IPS-20b (cell line): ENCODE measurements at regions not wholly inside any gene's neighbourhood (a gene's known extent, or its start where the extent isn't known, plus 50 kb on each side); places are given as distances from the start of the nearest gene placed in this dataset.

ENCODE experiments used
- H3K27ac ChIP-seq: one replicate; pipeline ENCODE4 v1.5.1; 2013; ENCODE audit warnings: low read length
- H3K27me3 ChIP-seq: 2 replicates; pipeline ENCODE4 v1.6.1; 2013; ENCODE audit warnings: mild to moderate bottlenecking, low read length, inconsistent platforms; ENCODE audit not compliant: insufficient read depth
- H3K36me3 ChIP-seq: 2 replicates; pipeline ENCODE4 v1.6.1; 2013; ENCODE audit warnings: low read depth, mild to moderate bottlenecking, inconsistent platforms, low read length, moderate library complexity; ENCODE audit not compliant: insufficient read depth
- H3K4me1 ChIP-seq: 2 replicates; pipeline ENCODE4 v1.6.1; 2013; ENCODE audit warnings: mild to moderate bottlenecking, control low read depth, inconsistent platforms, low read length, moderate library complexity; ENCODE audit not compliant: insufficient read depth
- H3K4me3 ChIP-seq: 2 replicates; pipeline ENCODE4 v1.5.1; 2013; ENCODE audit warnings: mild to moderate bottlenecking, low read length, inconsistent platforms
- H3K9ac ChIP-seq: 2 replicates; pipeline ENCODE4 v1.6.1; 2013; ENCODE audit warnings: low read depth, mild to moderate bottlenecking, inconsistent platforms, low read length, moderate library complexity
- H3K9me3 ChIP-seq: 2 replicates; pipeline ENCODE4 v1.6.1; 2013; ENCODE audit warnings: mild to moderate bottlenecking, low read depth, low read length, inconsistent platforms; ENCODE audit not compliant: insufficient read depth

DNA sequence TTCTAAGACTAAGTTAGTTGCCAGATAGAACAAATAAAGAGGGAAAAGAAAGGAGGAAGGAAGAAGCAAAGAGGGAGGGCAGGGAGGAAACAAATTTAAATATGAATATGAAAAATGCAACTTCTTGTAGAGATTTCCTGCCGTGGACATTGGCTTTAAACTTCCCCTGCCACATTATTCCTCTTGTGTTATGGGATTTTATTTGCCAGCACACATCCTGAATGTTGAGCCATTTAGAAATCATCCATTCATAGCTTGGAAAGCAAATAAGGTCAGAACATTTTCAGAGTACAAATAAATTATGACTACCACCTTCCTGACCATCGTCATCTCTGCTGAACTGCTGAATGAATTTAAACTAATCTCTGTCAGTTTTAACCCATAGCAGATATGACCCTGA, 911.9 kb upstream of the LRRN3 start:
- Histone ChIP-seq H3K27ac (no peak overlapping the region), H3K27me3 (no peaks in the 10 kb centered on the region)

DNA sequence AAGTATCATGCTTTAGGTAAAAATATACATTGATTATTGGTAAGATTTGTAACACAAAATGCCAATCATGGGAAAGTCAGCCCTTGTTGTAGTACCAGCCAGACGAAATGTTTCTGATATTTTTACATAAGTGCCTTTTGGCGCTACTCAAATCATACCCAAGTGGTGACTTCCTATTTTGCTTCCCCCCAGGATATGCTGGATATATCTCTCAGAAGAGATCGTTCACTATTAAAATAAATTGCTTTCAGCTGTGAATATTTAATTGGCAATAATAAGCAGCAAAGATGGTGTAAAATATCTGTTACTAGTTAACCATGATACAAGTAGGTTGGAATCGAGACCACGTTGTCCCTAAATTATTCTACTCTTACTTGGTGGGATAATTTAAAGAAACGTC, 909.2 kb upstream of the LRRN3 start:
- Histone ChIP-seq H3K9ac (no peak overlapping the region), H3K36me3 (no peaks in the 10 kb centered on the region), H3K9me3 (no peaks in the 10 kb centered on the region), H3K27ac (no peak overlapping the region), H3K4me3 (no peak overlapping the region), H3K4me1 (peaks cover 2% of the 10 kb centered on the region; the same call in 1 of the 2 replicates), H3K27me3 (no peaks in the 10 kb centered on the region)

More for the DNA sequence above, 911.9 kb upstream of the LRRN3 start:
- H3K36me3 ChIP-seq: no peaks in the 10 kb centered on the region
- no peaks in the 10 kb centered on the region for H3K9me3 ChIP-seq
- H3K9ac ChIP-seq: no peak overlapping the region
- H3K4me3 ChIP-seq: no peak overlapping the region
- peaks cover 2% of the 10 kb centered on the region; the same call in 1 of the 2 replicates for H3K4me1 ChIP-seq

DNA sequence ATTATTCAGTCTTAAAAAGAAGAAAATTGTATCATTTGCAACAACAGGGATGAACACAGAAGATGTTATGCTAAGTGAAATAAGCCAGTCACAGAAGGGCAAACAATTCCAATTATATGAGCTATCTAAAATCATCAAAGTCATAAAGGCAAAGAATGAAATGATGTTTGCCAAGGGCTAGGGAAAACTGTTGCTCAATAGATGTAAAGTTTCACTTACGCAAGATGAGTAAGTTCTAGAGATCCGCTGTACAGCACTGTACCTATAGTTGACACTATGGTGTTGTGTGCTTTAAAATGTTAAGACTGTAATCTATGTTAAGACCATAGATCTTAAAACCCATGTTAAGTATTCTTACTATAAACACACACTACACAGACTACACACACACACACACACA, 904.6 kb upstream of the LRRN3 start:
- H3K36me3 ChIP-seq: no peaks in the 10 kb centered on the region
- no peak overlapping the region for H3K4me3 ChIP-seq
- H3K27me3 ChIP-seq: no peaks in the 10 kb centered on the region
- H3K9me3 ChIP-seq: 0 out of 2 replicates have a peak, but pooled peaks cover 4% of the 10 kb centered on the region
- H3K4me1 ChIP-seq: no peaks in the 10 kb centered on the region
- H3K9ac ChIP-seq: no peak overlapping the region
- no peak overlapping the region for H3K27ac ChIP-seq

DNA sequence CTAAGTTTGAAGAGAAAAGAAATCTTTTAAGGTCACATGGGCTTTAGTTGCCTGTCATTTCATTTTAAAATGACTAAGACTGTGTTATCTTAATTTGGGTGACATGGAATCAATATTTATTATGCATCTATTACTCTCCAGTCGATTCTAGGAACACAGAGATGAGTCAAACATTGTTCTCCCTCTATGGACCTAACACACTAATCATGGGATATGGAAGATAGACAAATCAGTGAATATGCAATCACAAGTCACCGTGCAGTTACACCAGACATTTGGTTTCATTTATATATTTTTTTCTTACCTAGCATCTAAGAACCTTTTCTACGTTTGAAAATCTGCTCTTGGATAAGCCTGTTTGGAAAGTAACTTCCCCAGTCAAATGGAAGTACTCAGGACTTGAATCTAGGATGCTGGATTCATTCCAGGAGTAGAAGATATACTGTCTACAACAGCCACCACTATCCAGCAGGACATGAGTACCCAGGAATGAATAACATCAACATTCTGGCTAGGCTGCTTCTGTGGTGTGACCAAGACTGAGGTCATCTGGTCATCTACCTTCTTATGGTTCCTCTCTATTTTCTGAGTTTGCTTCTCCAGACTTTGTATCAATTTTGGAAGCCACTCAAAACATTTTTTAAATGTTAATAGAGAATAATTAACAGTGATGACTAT, 902.9 kb upstream of the LRRN3 start:
- H3K9me3 ChIP-seq: 0 out of 2 replicates have a peak, but pooled peaks cover 4% of the 10 kb centered on the region
- no peaks in the 10 kb centered on the region for H3K27me3 ChIP-seq
- no peak overlapping the region for H3K9ac ChIP-seq
- H3K4me1 ChIP-seq: no peaks in the 10 kb centered on the region
- H3K27ac ChIP-seq: no peak overlapping the region
- H3K4me3 ChIP-seq: no peak overlapping the region
- no peaks in the 10 kb centered on the region for H3K36me3 ChIP-seq

DNA sequence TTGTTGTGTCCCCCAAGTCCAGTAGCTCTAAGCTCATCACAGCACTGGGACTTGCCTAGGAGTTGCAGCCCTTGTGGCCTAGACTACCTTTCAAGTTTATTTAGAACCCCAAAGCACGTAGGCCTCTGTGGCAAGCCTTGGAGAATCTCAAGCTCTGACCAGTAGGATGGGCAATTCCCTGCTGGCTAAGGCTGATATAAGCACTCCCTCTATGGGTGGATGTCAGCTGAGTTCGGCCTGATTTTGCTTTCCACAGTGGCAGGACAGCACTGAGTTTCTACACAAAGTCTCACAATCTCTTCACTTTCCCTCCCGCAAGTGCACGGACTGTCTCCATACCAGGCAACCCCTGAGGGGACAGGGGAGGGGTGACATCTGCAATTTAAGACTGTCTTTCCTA, 886.4 kb upstream of the LRRN3 start:
- H3K4me3 ChIP-seq: no peak overlapping the region
- H3K27me3 ChIP-seq: no peaks in the 10 kb centered on the region
- H3K9me3 ChIP-seq: no peaks in the 10 kb centered on the region
- H3K36me3 ChIP-seq: no peaks in the 10 kb centered on the region
- H3K9ac ChIP-seq: no peak overlapping the region
- no peaks in the 10 kb centered on the region for H3K4me1 ChIP-seq
- H3K27ac ChIP-seq: no peak overlapping the region

DNA sequence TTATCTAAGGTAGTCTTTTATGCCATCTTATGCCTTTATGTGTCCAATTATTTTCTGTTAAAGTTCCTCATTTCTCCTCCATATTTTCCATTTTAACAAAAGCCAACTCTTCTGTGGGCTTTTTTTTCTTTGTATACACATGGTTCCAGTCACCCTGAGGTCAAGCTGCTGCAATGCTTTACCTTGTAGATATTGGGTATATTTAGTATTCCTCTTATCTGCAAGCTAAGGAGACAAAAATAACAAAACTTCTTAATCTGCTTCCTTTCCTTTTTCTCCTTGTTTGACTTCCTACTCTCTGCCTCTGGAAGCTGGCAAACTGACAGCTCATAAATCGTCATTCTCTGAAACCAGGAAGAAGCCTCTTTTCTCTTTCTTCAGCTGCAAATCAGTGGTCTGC, 885.0 kb upstream of the LRRN3 start:
- Histone ChIP-seq H3K4me3 (no peak overlapping the region), H3K36me3 (no peaks in the 10 kb centered on the region), H3K27ac (no peak overlapping the region), H3K9me3 (no peaks in the 10 kb centered on the region), H3K4me1 (no peaks in the 10 kb centered on the region), H3K27me3 (no peaks in the 10 kb centered on the region), H3K9ac (no peak overlapping the region)

DNA sequence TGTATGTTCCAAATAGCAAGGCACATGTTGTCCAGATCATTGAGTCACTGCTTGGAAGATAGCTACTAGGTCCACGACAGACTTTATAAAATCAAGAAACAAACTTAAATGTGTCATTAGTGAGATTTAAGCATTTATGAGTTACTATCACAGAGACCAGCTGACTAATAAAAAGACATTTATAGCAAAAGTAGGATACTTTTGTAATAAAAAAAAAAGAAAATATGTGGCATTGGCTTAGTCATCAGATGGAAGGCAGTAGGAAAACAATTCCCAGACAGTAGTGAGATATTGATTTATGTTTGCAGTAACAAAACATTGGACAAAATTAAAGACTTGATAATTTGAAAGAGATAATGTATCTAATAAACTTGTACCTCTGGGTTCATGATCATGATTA, 881.0 kb upstream of the LRRN3 start:
- Histone ChIP-seq H3K36me3 (no peaks in the 10 kb centered on the region), H3K27me3 (no peaks in the 10 kb centered on the region)

DNA sequence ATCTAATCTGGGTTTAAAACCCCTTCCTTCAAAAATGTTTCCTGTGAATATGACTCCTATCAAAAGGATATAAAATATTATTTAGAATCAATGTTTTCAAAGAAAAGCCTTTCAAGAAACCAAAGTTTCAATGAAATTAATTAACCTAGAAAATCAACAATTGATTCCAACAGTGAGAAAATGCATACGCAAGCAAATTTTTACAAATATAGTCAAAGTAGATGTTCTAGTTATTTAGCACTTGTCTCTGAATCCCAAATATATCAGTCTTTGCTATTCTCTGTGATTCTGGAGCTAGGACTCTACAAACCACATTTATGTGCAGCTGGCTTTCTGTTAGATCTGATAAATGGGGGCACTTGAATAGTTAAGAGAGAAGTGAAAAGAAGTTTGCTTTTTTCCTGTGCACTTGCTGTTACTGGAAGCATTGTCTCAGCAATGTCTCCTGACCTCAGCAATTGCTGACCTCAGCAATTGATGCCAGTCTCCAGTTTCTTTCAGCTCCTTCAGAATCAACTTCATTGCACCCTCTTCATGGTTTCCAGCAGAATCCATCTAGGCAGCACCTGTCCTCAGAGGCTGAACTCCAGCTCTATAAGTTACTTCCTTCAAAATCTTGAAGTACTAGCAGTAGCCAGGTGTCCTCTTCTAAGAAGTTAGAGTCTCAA, 879.9 kb upstream of the LRRN3 start:
- no peak overlapping the region for H3K4me3 ChIP-seq
- H3K9me3 ChIP-seq: peaks cover 16% of the 10 kb centered on the region; the same call in 1 of the 2 replicates

More for the DNA sequence above, 881.0 kb upstream of the LRRN3 start:
- Histone ChIP-seq H3K9me3 (peaks cover 16% of the 10 kb centered on the region; the same call in 1 of the 2 replicates), H3K27ac (no peak overlapping the region), H3K4me1 (no peaks in the 10 kb centered on the region), H3K4me3 (no peak overlapping the region), H3K9ac (no peak overlapping the region)

DNA sequence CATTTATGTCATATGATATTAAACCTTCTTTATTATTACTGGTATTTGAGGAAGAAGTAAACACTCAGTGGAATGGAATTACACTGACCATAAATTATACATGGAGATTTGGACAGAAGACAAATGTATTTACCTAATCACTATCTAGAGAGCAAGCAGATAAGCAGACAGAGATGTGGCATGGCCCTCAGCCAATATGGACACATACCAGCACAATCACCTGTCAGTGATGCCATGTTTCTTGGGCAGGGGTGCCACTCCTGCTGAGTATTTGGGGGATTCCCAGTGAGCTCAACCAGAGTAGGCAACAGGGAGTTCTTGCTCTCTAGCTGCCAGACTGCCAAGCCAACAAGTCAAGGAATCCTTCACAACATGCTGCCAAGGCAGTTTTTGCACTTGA, 866.3 kb upstream of the LRRN3 start:
- Histone ChIP-seq H3K4me1 (no peaks in the 10 kb centered on the region), H3K9ac (no peak overlapping the region), H3K27ac (no peak overlapping the region), H3K36me3 (no peaks in the 10 kb centered on the region), H3K27me3 (no peaks in the 10 kb centered on the region), H3K9me3 (no peaks in the 10 kb centered on the region), H3K4me3 (no peak overlapping the region)

More for the DNA sequence above, 879.9 kb upstream of the LRRN3 start:
- no peak overlapping the region for H3K9ac ChIP-seq
- H3K27ac ChIP-seq: no peak overlapping the region
- H3K4me1 ChIP-seq: no peaks in the 10 kb centered on the region
- no peaks in the 10 kb centered on the region for H3K27me3 ChIP-seq
- H3K36me3 ChIP-seq: no peaks in the 10 kb centered on the region

DNA sequence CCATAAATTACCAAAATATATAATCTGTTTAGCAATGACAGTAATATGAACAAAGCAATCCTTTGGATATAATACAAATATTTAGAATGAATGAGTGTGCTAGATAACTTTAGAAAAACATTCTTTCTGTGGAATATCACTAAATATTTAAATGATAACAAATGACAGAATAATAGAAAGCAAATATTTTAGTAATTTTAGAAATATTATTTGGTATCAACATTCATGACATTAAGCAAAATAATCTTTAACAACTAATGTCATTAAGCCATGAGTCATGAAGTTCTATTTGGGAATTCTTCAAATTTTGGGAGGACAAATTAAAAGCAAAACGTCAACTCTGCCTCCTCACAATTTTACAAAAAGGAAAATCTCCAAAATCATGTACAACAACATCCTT, 844.8 kb upstream of the LRRN3 start:
- Histone ChIP-seq H3K9me3 (no peaks in the 10 kb centered on the region), H3K9ac (no peak overlapping the region), H3K27ac (no peak overlapping the region), H3K4me3 (no peak overlapping the region), H3K36me3 (no peaks in the 10 kb centered on the region), H3K4me1 (no peaks in the 10 kb centered on the region), H3K27me3 (no peaks in the 10 kb centered on the region)

DNA sequence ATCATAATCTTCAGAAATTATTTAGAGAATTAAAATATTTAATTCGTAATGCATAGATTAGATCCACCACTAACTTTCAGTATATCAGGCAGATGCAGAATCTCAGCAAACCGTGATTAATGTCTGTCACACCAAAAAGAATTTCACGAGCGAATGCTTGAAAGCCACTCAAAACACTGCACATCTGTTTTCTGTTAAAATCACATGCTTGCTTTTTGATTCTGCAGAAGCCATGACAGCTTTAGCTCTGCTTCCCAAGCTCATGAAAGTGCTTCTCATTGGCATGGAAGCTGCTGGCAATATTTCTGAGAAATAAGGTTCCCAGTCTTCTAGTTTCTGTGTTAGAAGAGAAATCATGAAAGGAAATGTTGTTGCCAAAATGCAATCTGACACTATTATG, 837.8 kb upstream of the LRRN3 start:
- Histone ChIP-seq H3K4me1 (no peaks in the 10 kb centered on the region), H3K9ac (no peak overlapping the region), H3K27me3 (no peaks in the 10 kb centered on the region), H3K9me3 (no peaks in the 10 kb centered on the region), H3K36me3 (no peaks in the 10 kb centered on the region), H3K27ac (no peak overlapping the region), H3K4me3 (no peak overlapping the region)

DNA sequence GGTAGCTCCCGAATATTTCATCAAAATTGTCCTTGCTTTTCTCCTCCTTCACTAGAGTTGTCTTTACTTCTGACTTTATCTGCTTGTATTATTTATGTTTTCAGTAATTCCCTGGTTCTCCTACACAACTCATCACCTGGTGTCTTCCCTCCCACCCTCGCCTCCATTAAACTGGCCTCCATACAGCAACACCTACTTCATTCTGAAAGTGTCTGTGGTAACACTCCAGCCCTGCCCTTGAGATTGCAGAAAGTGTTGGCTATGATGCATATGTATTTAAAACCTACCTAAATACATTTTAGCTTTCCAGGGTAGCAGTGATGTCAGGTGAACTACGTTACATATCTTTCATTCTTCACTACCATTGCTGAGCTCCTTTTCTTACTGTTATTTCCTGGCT, 833.3 kb upstream of the LRRN3 start:
- Histone ChIP-seq H3K4me3 (no peak overlapping the region), H3K27ac (no peak overlapping the region), H3K4me1 (no peaks in the 10 kb centered on the region), H3K36me3 (no peaks in the 10 kb centered on the region), H3K9me3 (no peaks in the 10 kb centered on the region), H3K27me3 (no peaks in the 10 kb centered on the region), H3K9ac (no peak overlapping the region)
